ENCODE measurements at regions not wholly inside any gene's neighbourhood (a gene's known extent, or its start where the extent isn't known, plus 50 kb on each side); places are given as distances from the start of the nearest gene placed in this dataset.

DNA sequence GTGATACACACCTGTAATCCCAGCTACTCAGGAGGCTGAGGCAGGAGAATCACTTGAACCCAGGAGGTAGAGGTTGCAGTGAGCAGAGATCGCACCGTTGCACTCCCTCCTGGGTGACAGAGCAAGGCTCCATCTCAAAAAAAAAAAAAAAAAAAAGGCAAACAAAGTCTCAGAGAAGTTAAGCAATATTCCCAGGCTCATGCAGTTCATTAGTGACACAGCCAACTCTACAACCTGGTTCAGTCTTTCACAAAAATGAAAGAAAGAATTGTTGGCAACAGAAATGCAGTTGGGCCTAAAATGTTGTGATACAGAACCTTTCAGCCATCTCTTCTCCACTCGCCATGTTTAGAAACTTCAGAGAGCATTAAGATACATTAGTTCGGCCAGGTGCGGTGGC is 242.1 kb downstream of the LTN1 start:
- DNase-seq (ENCODE audit: low read depth in 2 of 2): no peak

DNA sequence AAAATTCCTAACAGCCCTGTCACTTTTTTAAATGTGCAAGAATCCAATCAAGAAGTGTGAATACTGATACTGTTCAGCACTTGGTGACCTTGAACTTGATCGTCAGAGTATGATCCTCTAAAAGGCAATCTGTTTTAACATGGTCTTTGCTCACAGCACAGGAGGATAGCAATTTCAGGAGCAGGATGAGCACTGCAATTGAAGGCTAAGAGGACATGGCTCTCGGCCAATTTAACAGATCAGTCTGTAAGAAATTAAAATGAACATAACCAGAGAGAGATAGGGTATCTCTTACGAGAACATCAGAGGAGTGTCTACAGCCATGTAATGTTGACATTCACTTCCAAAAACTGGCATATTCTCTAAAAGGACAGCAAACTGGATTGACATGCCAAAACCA is 243.1 kb downstream of the LTN1 start:
- DNase-seq (ENCODE audit: low read depth in 2 of 2): no peak

DNA sequence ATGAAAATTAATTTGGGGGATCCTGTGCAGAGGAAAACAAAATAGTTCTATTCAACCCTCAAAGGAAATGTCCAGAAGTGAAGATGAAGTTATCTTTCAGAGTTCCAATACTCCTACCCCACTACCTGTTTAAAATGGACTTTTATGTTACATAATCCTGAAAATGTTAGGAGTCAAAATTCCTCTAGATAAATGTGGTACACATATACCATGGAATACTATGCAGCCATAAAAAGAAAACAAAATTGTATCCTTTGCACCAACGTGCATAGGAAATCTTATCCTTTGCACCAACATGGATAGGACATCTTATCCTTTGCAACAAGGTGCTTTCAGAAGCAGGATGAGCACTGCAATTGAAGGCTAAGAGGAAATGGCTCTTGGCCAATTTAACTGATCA is 245.2 kb downstream of the LTN1 start:
- no peak for DNase-seq (ENCODE audit: low read depth in 2 of 2)

DNA sequence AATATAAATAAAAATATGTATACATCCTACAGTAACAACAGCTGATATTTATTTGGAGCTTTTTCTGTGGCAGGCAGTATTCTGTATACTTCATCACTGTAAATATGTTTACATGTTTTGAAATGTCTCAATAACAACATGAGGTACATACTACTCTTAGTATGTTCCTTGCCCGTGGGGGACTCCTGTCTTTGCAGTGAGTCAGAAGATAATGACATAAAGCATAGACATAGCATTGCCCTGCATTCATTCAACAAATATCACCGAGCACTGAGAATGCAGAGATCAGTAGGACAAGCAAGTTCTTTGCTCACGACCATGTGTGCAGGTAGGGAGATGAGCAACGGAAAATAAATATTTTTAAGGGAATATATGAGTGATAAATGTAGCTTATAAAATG is 246.5 kb downstream of the LTN1 start:
- DNase-seq (ENCODE audit: low read depth in 2 of 2): no peak

DNA sequence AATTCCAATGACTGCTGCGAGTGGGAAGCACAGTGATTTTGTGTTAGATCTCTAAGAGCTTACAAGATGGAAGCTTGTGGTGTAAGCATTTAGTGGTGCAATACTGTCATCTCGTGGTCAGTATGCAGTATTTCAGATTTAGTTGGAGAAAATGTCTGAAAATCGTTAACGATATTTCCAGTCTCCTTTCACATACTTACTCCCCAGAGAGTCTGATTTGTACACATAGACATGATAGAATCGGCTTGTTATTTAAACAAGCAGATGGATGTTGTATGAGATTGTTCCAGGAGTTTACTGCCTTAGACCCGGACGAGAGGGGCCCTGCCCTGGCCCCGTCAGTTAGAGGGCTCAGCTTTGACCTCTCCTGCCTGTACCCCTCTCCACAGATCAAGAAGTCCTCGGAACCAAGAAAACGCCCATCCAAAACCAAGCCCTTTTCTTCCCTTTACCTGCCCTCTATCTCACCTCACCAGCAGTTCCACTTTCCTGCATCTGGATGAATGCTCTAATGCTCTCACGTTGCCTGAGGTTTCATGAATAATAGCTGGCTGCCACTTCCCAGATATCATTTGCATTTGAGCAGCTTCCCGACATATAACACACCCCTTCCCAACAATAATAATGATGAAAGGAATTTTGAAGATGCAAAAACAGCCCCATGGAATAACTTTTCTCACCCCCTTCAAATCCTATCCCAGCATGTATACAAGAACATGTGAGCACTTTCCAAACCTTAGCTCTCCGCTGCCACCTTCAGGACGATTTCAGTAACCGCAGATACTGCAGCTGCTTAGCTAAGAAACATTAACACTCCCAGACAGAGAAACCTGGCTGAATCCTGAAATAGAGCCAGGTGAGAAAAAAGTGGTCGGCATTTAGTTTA is 247.3 kb downstream of the LTN1 start:
- peak; percentile 34 to 38 for DNase-seq (ENCODE audit: low read depth in 2 of 2)

DNA sequence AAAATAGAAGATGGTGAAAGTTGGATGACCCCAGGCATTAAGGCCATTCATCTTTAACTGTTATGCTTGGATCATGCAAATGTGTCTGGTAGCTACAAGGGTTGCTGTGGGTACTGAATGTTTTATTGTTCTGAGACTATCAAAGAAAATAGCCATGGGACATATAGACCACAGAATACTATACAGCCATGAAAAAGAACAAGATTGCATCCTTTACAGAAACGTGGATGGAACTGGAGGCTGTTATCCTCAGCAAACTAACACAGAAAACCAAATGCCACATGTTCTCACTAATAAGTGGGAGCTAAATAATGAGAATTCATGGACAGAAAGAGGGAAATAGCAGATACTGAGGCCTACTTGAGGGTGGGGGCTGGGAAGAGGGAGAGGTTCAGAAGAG is 249.0 kb downstream of the LTN1 start:
- DNase-seq (ENCODE audit: low read depth in 2 of 2): no peak

DNA sequence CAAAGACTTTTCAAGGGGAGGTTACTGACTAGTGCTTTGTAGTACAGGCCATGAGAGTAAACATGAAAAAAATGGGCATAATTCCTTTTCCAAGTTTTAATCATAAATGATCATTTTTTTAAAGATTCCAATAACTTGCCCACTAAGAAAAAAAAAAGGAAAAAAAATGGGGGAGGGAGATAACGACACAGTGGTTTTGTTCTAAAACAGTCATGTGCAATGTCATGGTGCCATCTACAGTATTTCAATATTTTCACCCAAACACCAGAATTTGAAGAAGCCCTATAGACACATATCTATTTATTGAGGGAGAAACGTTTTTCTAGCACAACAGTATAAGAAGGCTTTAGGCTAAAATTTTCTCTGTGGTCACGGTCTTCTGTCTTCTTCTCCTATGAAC is 250.2 kb downstream of the LTN1 start:
- no peak for DNase-seq (ENCODE audit: low read depth in 2 of 2)

DNA sequence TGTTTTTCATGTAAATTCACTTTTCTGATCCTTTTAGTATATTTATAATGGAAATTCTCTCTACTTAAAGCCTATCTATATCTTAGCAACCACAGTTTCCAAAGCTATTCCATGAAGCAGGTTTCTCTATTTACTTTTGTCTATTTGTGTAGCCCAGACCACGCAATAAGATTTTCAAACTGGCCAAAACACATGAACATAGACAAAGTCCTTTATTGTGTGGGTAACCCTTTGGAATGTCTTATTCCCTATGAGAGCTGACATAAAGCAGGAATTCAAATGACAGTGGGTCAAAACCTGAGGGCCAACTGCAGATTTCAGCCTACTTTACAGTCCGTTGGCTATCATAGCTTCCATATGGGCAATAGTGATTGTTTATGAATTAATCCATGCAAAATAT is 252.6 kb downstream of the LTN1 start:
- DNase-seq (ENCODE audit: low read depth in 2 of 2): no peak

DNA sequence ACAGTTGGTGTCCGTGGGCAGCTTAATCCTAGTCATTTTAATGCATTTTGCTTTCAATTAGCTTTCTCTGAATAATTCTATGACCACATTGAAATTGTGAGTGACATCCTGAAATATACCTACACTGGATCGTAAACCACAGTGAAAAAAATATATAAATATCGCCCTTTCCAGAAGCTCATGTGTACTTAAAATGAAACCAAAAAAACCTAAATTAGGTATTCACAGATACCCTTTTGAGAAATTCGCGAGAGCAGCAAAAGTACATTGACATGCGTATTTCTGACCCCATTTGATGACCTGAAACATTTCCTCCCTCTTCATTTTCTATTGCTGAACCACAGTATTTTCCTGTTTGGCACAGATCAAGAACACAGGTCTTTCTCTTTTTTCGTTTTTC is 253.8 kb downstream of the LTN1 start:
- no peak for DNase-seq (ENCODE audit: low read depth in 2 of 2)

DNA sequence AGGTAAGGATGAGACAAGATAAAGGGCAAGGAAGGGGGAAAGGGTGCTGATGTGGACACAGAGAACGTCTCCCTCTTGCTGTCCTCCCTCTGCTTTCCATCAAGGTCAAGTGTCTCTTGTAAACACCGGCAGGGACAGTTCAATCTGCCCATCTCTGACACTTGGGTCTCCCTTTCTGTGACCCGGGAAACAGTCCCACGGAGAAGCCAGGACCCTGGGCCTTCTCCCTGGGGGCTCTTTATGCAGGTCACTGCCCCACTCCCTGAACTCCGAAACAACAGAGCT is 254.3 kb downstream of the LTN1 start:
- no peak for DNase-seq (ENCODE audit: low read depth in 2 of 2)

DNA sequence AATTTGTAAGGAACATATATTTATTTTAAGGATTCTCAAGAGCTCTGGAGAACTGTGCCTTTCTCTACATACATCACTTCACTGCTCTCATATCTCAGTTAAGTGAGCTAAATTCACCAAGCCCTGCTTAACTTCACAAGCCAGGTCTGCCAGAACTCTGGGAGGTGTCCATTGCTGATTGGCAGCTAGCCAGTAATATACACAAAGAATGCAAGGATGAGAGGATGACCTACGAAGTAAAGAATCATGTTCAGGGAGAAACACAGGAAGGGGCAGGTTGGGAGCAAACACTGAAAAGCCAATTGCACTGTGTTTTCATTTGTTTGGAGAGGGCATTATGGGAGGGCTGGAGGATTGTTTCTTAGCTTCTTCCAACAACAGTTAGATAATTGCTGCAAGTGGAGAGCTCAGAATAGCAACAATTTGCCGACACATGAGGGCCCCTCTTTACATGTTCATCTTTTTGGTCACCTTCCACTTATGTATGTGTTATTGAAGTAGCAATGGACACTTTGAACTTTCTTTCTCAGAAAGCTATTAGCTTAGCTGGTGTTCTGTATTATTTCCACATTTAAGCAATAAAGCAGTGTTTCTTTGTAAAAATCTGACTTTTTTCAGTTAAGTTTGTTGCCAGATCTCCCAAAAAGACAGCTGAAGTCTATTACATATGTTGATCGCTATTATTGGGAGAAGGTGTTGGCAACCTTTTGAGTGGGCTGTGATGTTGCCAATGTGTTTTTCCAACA is 254.8 kb downstream of the LTN1 start:
- DNase-seq (ENCODE audit: low read depth in 2 of 2): no peak

DNA sequence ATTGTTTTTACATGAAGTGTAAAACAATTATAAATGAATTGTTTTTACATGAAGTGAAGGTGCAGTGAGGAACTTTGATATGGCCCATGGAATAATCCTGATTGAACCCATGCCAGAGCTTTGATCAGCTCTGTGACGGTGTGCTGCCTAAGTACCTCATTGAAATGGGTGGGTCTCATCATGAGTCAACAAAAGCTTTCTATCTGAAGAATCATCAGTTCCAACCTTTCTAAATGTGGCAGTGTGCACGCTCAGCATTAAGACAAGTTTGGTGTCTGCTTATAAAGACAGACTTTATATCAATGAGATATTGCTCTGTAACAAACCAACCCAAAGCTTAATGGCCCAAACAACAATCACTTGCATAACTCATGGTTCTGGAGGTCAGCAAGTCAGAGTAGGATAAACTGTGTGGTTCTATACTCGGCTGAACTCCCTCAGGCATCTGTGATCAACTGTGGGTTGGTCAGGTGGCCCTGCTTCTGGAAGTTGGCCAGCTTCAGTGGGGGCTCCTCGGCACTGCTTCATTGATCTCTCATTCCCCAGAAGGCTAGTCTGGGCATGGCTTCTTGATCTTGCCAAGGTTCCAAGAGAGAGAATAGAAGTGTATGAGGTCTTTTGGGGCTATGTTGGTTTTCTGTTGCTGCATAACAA is 258.0 kb downstream of the LTN1 start:
- no peak for DNase-seq (ENCODE audit: low read depth in 2 of 2)

DNA sequence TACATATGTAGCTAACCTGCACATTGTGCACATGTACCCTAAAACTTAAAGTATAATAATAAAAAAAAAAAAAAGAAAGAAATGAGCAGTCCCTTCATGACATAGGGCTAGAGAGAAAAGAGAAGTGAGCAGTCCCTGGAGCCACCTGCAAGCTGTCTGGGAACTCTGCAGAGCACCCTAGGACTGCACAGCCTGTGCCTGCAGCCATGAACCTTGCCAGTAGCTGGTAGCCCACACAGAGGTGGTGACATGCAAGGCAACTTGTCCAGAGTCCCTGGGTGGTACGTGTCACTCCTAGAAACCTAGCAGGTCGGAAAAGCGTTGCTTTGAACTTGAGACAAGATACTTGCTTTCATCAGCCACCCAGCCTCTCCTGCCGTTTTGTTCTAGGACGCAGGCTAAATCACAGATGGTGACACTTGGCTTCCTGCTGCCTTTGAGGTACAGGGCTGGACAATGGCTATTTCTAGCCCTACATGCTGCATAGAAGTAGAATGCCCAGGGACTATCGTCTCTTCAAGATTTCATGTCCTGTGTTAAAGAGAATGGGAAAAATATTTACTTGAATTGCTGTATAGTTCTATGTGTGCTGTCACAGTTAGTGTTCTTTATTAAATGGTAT is 260.9 kb downstream of the LTN1 start:
- no peak for DNase-seq (ENCODE audit: low read depth in 2 of 2)

DNA sequence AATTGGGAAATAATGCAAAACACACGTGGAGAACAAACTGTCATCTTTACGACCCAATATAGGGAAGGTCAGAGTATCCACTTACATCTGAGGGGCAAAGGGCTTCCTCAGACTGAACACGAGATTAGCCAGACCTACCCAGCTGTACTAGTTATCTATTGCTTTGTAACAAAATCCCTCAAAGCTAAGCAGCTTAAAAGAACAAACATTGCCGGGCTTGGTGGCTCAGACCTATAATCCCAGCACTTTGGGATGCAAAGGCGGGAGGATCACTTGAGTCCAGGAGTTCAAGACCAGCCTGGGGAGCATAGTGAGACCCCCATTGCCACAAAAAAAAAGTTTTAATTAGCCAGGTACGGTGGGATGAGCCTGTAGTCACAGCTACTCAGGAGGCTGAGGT is 262.8 kb downstream of the LTN1 start:
- DNase-seq (ENCODE audit: low read depth in 2 of 2): no peak

DNA sequence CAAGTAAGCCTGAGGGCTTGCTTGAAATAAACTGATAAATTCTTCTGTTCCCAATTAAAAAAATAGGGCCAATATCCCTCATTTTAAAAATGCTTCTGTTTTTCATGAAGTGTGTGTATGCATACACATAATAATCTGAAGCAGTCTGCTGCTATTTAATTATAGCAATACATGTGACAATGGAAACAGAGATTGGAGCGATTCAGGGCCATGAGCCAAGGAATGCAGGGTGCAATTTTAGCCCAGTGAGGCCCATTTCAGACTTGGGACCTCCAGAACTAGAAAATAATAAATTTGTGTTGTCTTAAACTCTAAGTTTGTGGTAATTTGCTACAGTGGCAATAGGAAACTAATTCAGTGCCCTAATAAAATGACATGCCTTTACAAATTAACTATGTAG is 264.9 kb downstream of the LTN1 start:
- no peak for DNase-seq (ENCODE audit: low read depth in 2 of 2)

DNA sequence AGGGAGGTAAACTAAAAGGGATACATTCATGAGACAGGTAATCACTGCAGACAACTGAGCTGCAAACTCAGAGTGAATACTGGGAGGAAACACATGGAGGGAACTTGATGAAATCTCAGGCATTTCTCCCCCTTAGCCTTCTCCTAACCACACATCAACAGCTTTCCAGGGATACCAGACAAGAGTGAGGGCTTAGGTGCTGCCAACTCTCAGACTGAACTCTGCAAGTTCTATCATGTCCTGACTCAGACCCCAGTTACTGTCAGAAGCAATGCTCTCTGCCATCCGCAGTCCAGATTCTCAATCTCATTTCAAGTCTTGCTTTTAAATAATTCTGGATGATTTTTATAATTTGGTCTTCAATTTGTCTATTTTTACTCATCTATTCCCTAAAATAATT is 267.3 kb downstream of the LTN1 start:
- no peak for DNase-seq (ENCODE audit: low read depth in 2 of 2)

DNA sequence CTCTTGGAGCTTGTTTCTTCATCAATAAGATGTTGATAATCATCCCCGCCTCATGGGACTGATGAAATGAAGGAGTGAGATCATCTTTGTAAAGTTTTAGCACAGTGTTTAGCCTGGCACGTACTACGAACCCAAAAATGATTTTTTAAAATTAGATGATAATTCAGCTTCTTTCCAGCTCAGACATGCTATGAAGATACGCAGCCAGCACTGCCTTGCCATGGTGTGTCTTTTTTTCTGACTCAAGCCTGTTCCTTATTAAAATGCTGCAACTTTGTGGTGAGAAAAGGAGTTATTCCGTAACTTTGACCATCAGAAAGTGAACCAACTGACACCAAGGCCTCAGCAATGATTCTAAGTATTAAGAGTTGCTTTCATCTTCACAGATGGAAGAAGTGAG is 269.0 kb downstream of the LTN1 start:
- no peak for DNase-seq (ENCODE audit: low read depth in 2 of 2)

DNA sequence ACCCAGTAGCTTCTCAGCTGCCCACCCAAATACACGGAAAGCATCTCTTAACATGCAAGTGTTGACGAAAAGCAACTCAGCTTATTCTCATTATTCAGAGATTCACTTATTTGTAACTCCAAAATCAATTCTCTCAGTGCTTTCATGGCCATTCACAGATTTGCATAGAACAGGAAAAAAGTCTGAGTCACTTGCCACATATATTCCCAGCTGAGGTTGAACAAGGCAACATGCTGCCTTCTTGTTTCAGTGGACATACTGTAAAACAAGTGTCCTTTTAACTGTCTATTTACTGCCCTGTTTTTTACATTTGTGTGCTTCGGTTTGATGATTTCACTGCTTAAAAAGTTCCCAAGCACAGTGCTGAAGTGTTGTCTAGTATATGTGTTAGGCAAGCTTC is 273.0 kb downstream of the LTN1 start:
- no peak for DNase-seq (ENCODE audit: low read depth in 2 of 2)

DNA sequence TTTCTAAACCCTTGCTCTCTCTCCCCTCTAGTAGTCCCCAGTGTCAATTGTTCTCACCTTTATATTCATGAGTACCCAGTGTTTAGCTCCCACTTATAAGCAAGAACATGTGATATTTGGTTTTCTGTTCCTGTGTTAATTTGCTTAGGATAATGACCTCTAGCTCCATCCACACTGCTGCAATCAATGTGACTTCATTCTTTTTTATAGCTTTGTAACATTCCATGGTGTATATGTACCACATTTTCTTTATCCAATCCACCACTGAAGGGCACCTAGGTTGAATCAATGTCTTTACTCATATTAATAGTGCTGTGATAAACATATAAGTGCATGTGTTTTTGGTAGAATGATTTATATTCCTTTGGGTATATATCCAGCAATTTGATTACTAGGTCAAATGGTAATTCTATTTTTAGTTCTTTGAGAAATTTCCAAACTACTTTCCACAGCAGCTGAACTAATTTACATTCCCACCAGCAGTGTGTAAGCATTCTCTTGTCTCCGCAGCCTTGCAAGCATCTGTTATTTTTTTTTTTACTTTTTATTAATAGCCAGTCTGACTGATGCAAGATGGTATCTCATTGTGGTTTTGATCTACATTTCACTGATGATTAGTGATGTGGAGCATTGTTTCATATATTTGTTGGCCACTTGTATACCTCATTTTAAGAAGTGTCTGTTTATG is 277.8 kb downstream of the LTN1 start:
- no peak for DNase-seq (ENCODE audit: low read depth in 2 of 2)

DNA sequence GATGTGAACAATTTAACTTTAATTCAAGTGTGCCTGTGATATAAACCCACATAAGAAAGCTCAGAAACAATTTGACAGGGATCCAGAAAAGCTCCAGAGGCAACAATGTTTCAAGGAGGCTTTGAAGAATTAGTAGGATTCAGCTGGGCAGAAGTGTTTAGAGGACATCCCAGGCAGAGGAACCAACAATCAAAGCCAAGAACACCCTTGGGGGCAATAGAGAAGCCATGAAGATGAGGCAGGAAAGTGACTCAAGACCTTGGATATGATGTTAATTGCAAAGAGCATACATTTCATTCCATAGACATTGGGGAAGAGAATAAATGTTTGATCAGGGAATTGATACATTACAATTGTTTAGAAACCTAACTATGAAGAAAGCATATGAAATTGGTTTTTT is 280.3 kb downstream of the LTN1 start:
- no peak for DNase-seq (ENCODE audit: low read depth in 2 of 2)

DNA sequence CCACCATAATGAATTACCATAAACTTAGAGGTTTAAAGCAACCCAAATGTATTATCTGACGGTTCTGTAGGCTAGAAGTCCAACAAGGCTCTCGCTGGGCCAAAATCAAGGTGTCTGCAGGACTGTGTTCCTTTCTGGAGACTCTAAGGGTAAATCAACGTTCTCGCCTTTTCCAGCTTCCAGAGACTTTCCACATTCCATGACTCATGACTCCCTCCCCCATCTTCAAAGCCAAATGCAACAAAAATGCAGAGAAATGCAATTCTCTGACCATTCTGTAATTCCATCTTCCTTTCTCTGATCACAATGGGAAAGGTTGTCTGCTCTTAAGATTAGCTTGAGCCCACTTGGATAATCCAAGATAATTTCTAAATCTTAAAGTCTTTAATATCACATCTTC is 287.1 kb downstream of the LTN1 start:
- no peak for DNase-seq (ENCODE audit: low read depth in 2 of 2)

DNA sequence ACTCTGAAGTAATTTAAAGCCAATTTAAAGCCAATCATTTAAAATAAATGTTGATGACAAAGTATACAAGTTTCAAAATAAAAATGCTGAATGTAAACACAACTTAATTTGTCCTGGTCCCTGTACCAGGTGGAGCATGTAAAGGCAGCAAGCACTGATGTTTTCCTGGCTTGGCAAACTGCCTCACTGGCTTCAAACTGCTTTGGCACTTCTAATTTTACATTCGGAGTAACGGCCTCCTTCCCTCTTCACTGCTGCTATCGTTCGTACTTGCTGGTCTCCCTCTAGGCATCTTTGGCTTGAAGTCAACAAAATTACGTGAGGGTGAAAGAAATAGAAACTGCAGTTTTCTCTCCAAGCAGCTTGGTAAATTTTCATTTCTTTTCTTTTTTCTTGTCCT is 287.9 kb downstream of the LTN1 start:
- DNase-seq (ENCODE audit: low read depth in 2 of 2): no peak
